Left forelimb (tissue), 1 donor: ENCODE measurements at regions not wholly inside any gene's neighbourhood (a gene's known extent, or its start where the extent isn't known, plus 50 kb on each side); places are given as distances from the start of the nearest gene placed in this dataset.

Experiments
- DNase-seq: peaks from one replicate; pipeline ENCODE4 v3.0.0-alpha.2; 2018; ENCODE audit warnings: low spot score

GRCh38 chr20:39152742-39153141 lies 190.6 kb downstream of the DHX35 start:
- DNase-seq, result no peak

GRCh38 chr20:39152126-39152525 lies 190.0 kb downstream of the DHX35 start:
- DNase-seq, result no peak

- DNase-seq, result no peak
Observed at GRCh38 chr20:39150501-39150900, 188.4 kb downstream of the DHX35 start.

GRCh38 chr20:39146394-39146793 lies 184.2 kb downstream of the DHX35 start:
- DNase-seq, result no peak

- DNase-seq, result no peak
Observed at GRCh38 chr20:39145921-39146320, 183.8 kb downstream of the DHX35 start.

GRCh38 chr20:39144757-39145156 lies 182.6 kb downstream of the DHX35 start:
- DNase-seq, result no peak

- DNase-seq, result no peak
Observed at GRCh38 chr20:39142407-39143096, 180.4 kb downstream of the DHX35 start.

- no peak for DNase-seq
Observed at GRCh38 chr20:39137299-39137698, 175.2 kb downstream of the DHX35 start.

GRCh38 chr20:39136798-39137197 lies 174.7 kb downstream of the DHX35 start:
- DNase-seq, result no peak

- no peak for DNase-seq
Observed at GRCh38 chr20:39135885-39136544, 173.9 kb downstream of the DHX35 start.

- no peak for DNase-seq
Observed at GRCh38 chr20:39133201-39133600, 171.1 kb downstream of the DHX35 start.

- DNase-seq, result no peak
Observed at GRCh38 chr20:39132511-39132910, 170.4 kb downstream of the DHX35 start.

- DNase-seq, result no peak
Observed at GRCh38 chr20:39132093-39132492, 169.9 kb downstream of the DHX35 start.

GRCh38 chr20:39130627-39131026 lies 168.5 kb downstream of the DHX35 start:
- no peak for DNase-seq

GRCh38 chr20:39129523-39129922 lies 167.4 kb downstream of the DHX35 start:
- DNase-seq, result no peak

GRCh38 chr20:39124064-39124463 lies 161.9 kb downstream of the DHX35 start:
- DNase-seq, result no peak

GRCh38 chr20:39123185-39123557 lies 161.0 kb downstream of the DHX35 start:
- no peak for DNase-seq

GRCh38 chr20:39117491-39117890 lies 155.3 kb downstream of the DHX35 start:
- no peak for DNase-seq

GRCh38 chr20:39116020-39116419 lies 153.9 kb downstream of the DHX35 start:
- no peak for DNase-seq

- DNase-seq, result peak; percentile 73
Observed at GRCh38 chr20:39112178-39112743, 150.1 kb downstream of the DHX35 start.

- no peak for DNase-seq
Observed at GRCh38 chr20:39111359-39112177, 149.4 kb downstream of the DHX35 start.

- DNase-seq, result no peak
Observed at GRCh38 chr20:39110819-39111136, 148.6 kb downstream of the DHX35 start.
